HG03103 (cell line): ENCODE measurements at regions not wholly inside any gene's neighbourhood (a gene's known extent, or its start where the extent isn't known, plus 50 kb on each side); places are given as distances from the start of the nearest gene placed in this dataset.
"Not testable (repeated sequence)": the region's sequence is repeated elsewhere in the genome, so short reads cannot be mapped to it uniquely, and the experiment has no call there.

Experiments used
- ATAC-seq: cut with Tn5 transposase; IDR thresholded peaks from one replicate; pipeline ENCODE4 v1.9.1; 2021; ENCODE audit warnings: low read depth; ENCODE audit not compliant: unreplicated experiment

DNA sequence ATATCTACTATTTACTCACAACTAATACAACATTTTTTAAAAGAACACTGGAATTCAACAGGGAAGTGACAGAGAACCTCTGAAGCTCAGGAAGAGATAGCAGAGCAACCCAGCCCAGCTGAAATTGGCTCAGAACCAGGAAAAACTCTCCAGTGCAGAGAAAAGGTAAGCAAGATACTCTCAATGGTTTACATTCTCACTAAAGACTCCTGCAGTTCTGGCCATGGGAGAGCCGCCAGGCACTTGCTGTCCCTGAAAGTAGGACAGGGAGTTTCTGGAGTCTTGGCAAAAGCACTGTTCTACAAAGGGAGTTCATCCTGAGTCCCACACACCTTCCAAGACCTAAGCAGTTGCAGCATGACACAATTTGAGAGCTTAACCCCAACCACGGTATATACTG, 330.8 kb downstream of the TRIM36 start:
- no peak for ATAC-seq

DNA sequence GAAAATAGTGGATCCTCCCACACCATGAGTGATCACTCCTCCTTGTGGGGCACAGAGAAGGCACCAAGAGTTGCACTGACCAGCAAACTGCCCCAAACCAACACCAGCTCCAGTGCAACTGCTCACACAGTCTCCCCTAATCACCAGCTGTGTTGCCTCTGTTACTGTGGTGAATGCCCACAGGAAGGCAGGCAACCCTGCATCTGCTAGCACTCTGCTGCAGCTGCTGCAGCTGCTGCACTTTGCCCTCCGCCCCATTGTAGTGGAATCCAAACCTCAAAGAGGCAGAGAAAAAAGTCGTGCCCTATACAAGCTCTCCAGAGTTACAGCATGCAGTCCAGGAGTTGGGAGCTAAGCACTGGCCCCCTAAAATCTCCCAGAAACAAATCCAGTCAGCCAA, 339.6 kb downstream of the TRIM36 start:
- ATAC-seq: no peak

DNA sequence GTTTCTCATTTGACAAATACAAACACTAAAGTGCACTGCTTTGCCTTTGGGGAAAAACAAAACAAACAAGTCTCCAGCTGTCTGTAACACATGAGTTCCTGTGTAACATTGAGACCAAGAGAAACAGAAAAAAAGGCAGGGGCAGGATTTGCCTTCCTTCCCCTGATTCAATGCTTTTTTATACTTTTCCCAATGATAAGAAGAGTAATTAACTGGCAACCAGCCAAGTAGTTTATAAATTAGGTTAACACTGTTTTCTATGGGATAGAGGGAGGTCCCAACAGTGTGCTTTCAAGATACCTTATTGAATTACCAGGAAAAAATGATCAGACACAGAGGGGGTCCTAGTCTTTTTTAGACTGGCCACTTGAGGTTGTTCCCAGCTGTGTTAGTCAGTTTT, 346.8 kb downstream of the TRIM36 start:
- ATAC-seq: no peak

DNA sequence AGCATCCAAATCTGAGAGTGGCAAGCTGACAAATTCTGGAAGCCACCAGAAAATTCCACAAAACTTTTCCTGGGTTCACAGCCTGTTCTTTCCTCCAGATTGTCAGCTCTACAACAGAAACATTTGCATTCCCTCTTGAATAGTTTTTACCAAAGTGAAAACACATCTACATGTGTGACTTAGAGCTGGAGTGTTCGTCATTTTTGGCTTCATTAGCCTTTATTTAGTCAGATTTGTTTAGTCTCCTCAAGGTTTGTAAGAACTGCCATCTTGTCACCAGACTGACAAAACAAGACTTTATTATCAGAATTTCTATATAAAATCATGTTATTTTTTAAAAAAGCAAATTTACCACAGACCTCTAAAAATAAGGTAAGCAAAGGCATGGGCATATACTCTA, 347.3 kb downstream of the TRIM36 start:
- no peak for ATAC-seq

DNA sequence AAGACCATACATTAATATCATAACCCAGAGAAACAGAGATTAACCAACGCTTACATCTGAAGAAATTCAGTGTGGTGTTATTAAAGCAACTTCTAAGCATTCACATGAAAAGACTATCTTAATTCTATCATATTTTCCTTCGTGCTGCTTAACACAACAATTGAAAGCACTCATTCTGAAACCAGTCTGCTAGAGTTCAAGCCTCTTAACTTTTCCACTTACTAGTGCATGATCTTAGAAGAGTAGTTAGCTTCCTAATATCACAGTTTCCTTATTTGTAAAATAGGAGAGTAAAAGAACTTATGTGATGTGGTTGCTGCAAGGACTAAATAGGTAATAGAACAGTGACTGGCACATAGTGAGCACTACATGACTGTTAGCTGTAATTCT, 379.3 kb downstream of the TRIM36 start:
- ATAC-seq: no peak

DNA sequence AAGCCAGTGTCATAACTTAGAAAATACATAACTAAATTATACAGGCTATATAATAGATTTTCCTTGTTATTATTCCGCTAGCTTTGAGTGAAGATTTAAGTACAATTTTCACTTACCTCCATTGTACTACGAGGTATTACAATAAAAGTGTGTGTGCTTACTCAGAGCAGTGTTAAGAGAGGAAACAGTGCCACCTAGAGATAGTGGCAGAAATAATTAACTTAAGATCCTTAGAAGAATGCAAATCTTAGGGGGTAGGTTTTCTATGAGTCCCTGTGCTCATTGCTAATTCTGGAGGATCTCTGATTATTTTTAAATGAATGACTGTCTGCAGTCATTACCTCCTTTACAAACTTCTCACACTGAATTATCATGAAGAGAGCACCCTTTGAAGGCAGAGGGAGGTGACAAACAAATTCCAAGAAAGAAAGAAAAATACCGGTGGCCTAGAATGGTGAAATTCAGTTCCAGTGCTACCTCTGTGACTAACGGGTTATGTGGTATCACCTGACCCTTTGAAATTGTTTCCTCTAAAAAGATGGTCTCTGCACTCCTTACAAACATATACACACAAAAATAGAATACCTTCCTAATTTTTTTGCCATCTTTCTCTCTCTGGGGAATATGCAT, 379.8 kb downstream of the TRIM36 start:
- no peak for ATAC-seq

DNA sequence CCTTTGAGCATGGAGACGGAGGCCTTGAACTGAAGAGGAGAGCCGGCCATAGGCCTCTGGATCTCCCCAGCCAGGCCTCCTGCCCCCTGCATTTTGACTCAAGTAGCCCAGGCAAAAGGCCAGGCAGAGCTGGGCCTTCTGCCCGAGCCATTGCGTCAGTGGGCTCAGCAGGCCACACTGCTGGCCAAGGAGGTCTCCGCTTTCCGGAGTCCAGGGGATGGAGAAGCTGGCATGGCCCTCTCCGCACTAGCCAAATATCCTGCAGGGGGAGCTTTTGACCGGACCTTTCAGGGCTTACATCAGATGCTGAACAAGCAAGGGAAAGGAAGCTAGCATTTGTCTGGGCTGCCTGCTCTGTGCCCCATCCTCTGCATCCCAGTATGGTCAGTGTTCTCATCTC, 386.8 kb downstream of the TRIM36 start:
- ATAC-seq: no peak

DNA sequence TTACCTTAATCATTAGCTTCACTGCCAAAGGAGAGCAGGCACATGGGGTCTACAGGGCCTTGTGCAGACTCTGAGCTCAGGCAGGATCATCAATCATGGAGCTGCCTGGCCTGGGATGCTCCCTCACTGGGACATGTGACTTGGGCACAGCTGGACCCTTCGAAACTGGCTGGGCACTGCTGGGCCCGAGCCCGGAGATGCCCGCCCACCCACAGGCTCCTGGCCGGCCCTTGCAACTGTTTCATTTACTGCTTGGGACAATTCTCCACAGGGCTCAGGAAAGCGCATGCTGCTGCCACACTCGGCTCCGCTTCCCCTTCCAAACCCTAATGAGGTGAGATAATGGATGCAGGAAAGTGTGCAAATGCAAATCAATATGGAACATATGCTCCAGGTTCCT, 387.5 kb downstream of the TRIM36 start:
- no peak for ATAC-seq

DNA sequence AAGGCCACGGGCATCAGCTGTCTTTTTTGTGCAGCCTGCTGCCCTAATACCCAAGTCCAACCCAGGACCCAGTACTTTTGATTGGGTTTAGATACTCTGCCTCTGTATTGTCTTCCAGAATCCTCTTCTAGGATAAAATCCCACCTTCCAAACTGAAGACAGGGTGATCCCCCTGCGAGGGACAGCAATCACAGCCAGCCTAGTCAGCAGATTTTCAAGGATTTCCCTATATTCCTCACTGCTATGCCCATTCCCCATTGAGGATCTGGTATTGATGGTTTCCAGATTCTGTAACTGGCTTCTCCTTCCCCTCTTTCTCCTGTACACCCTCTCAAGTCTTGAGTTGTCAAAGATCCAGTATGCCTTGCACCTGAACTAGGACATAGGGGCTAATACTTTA, 389.4 kb downstream of the TRIM36 start:
- ATAC-seq: no peak

DNA sequence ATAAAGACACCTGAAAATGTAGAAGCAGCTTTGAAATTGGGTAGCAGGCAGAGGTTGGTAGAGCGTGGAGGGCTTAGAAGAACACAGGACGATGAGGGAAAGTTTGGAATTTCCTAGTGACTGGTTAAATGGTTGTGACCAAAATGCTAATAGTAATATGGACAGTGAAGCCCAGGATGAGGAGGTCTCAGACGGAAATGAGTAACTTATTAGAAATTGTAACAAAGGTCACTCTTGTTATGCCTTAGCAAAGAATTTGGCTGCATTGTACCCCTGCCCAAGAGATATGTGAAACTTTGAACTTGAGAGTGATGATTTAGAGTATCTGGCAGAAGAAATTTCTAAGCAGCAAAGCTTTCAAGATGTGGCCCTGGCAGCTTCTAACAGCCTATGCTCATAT, 382.5 kb downstream of the KCNN2 start:
- ATAC-seq: no peak

DNA sequence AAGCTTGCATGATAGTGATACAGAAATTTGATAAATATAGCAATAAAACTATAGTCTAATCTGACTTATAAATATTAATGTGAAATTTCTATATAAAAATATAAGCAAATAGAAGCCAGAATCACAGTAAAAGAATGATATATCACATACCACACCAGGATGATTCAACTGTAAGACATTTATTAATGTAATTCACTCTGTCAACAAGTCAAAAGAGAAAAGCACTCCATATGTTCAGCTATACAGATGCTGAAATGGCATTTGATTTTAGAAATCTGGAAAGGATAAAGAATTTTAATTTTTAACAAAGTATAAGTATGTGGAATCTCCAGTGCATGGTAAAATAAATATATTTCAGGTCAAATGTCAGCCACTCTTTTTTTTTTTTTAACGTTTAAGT, 372.4 kb downstream of the KCNN2 start:
- no peak for ATAC-seq

DNA sequence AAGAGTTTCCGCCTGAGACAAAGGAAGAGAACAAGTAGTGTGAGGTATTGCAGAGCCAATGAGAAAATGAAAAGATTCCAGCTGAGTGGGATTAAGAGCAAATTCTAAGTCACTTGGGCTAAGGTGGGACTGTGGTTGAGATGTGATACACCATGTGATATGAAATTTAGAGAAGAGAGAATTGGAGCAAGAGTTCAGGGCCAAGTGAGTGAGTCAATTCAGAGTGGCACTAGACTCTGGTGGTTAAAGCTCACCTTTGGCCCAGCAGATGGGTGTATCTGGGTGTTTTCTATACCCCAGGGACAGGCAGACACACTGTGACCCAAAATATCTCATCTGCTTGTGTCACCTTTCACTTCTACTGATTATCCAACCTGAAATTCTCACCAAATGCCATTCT, 368.1 kb downstream of the KCNN2 start:
- no peak for ATAC-seq

DNA sequence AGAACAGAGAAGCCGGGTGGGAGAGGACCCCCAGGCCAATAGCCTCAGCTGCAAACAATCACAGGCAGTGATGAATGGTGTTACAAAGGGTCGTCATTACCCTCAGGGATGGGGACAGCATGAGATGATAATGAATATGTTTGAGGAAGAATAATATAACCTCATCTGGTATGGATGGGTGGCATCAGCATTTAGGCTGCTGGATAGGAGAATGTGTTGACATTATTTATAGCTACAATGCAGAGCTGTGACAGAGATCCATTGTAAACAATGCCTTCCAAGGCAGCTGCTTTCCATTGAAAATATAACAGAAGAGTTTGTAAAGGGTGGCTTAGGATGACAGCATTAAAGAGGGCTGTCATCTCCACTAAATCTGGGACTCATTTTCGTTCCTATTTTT, 365.5 kb downstream of the KCNN2 start:
- ATAC-seq: no peak

DNA sequence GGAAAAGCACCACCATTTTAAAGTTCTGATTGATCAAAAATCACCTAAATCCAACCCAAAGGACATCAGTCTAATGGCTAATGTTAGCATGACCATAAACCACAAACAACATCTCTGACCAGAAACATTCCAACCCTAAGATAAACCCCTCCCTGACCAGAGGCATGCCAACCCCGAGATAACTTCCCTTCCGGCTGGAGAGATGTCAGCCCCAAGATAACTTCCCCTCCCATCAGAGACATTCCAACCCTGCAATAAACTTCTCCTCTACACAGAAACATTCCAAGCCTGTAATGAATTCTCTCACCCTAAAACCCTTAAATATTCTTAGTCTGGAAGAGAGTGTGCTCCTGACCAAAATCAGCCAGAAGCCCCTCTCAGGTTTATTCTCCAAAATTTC, 364.3 kb downstream of the KCNN2 start:
- no peak for ATAC-seq

DNA sequence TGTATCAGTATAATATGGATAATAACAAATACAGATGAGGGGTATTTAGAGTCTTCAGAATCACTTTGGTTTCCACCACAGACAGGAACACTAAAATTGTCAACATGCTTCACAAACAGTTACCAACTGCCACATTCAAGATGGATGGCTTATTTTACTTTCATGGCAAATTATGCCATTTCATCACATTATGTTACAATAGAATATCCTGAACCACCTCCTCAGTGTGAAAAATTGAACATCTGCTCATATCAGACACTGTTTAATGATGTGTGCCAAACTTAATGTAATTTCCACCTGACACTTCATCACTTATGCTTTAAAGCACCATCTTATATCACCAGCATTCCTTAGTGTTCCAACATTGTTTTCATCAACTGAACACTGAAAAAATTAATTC, 357.4 kb downstream of the KCNN2 start:
- ATAC-seq: no peak

DNA sequence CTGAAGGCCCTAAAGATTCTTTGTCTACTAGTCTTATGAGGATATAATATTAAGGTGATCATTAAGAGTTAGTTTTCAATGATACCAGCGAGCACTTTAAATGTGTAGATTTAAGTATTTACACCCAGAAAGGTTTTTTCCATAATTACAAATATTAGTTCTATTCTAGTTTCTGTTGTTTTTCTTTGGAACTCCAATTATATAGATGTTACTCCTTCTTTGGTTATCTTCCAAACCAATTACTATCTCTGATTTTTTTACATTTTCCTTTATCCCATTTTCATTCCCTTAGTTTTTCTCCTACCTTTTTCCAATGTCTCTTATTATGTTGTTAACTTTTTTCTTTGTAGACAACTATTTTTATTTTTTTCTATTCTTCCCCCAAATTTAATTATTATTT, 355.1 kb downstream of the KCNN2 start:
- ATAC-seq: no peak

DNA sequence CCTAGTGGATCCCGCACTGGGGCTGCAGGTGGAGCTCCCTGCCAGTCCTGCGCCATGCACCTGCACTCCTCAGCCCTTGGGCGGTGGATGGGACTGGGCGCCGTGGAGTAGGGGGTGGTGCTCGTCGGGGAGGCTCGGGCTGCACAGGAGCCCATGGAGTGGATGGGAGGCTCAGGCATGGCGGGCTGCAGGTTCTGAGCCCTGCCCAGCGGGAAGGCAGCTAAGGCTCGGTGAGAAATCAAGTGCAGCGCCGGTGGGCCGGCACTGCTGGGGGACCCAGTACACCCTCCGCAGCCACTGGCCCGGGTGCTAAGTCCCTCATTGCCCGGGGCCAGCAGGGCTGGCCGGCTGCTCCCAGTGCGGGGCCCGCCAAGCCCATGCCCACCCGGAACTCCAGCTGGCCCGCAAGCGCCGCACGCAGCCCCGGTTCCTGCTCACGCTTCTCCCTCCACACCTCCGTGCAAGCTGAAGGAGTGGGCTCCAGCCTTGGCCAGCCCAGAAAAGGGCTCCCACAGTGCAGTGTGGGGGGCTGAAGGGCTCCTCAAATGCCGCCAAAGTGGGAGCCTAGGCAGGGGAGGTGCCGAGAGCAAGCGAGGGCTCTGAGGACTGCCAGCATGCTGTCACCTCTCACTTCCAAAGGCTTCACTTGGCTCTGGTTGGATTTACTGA, 342.5 kb downstream of the KCNN2 start:
- not testable (repeated sequence) for ATAC-seq

DNA sequence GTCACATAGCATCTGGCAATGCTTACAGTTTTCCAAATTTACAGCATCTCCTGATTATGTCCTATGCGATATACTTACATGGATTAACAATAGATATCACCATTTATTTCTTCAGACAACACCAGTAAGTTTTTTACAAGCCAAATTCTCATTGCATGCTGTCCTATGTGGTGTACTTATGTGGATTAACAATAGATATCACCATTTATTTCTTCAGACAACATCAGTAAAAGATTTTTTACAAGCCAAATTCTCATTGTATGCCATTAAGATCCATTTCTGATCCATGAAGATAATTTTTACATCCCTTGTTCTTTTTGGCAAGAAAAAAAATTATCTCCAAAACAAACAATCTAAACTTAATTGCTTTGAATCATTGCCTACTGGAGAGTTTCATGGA, 340.9 kb downstream of the KCNN2 start:
- no peak for ATAC-seq

DNA sequence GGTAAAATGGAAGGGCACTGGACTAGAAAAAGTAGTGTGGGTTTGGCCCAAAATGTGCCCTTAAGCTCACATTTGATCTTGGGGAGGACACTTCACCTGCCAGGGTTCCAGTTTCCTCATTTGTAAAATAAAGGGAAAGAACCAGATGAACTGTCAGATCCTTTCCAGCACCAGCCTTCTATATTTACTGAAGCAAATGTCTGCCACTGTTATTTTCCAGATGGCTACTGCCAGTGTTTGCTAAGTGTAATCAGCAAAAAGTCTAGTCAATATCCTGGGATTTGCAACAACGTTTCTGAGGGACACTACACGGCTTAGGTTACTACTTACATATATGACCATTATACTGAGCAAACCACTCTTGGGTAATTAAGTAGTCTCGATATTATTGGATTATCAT, 340.3 kb downstream of the KCNN2 start:
- ATAC-seq: no peak

DNA sequence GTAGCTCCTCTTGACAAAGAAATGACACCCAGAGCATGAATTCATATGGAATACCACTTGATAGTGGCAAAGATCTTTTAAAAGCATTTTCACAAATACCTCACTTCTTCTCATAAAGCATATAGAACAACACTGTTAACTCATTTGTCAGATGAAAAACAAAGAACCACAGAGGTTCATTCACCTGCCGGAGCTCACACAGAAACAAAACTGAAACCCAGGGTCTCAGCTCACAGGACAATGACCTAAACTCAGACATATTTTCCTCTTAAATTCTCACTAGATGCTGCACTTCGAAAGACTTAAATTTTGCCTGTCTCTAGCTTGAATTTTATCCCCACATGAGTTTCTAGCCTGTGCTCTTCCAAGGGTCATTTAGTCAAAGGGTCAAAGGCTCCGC, 339.0 kb downstream of the KCNN2 start:
- no peak for ATAC-seq

DNA sequence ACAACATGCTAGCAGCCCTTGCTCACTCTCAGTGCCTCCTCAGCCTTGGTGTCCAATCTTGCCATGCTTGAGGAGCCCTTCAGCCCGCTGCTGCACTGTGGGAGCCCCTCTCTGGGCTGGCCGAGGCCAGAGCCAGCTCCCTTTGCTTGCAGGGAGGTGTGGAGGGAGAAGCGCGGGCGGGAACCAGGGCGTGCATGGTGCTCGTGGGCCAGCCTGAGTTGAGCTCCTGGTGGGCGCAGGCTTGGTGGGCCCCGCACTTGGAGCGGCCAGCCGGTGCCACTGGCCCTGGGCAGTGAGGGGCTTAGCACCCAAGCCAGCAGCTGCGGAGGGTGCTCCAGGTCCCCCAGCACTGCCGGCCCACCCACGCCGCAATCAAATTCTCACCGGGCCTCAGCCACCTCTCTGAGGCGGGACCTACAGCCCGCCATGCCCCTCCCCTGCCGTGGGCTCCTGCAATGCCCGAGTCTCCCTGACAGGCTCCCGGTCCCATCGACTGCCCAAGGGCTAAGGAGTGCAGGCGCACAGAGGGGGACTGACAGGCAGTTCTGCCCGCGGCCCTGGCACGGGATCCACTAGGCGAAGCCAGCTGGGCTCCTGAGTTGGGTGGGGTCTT, 333.5 kb downstream of the KCNN2 start:
- ATAC-seq: no peak

DNA sequence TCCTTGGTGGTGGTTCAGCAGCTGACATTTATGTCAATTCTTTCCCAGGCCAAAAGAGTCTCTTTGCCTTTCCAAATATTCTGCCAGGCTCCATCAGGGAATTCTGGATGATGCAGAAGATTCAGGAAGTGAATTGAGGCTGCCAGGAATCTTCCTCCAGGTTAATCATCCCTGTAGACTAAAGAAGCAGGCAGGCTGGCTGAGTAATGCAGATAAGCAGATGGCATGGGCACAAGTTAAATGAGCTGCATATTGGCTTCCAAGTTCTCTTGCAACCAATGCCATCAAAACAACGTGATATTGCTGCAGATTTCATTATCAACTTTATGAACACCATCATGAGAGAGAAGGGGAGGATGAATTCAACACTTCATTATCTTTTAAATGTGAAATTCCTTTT, 324.5 kb downstream of the KCNN2 start:
- ATAC-seq: no peak
